ENCODE measurements at regions not wholly inside any gene's neighbourhood (a gene's known extent, or its start where the extent isn't known, plus 50 kb on each side); places are given as distances from the start of the nearest gene placed in this dataset.
"Not testable (repeated sequence)": the region's sequence is repeated elsewhere in the genome, so short reads cannot be mapped to it uniquely, and the experiment has no call there.

DNA sequence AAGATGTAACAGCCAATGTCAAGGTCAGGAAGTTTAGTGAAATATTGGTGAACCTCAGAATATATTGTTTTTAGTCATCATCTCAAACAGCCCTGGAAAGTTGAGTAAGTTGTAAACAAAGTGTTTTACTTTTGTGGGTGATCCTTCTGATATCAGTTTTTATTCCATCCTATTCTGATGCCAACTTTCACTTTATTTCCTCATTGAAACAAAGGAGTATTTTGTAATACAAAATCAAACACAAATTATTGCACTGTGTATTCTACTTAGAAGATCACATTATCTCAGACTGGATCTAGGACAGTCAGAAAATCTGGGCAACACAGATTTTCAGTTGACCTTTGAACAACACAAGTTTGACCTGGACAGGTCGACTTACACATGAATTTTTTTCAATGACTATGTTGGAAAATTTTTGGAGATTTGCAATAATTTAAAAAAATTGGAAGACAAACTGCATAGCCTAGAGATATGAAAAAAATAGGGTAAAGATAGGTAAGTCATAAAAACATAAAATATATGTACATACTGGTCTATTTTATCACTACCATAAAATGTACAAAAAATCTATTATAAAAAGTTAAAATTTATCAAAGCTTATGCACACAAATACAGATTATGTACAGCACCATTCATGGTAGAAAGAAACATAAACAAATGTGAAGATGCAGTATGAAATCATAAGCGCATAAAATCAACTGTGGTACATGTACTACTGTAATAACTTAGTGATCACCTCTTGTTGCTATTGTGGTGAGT, 709.1 kb upstream of the FAM241A start:
- Histone ChIP-seq H3K36me3 (ENCODE audit: insufficient read depth, low read length) (no peaks in the 10 kb centered on the region), H3K4me3 (ENCODE audit: low read depth, low read length, poor library complexity, severe bottlenecking) (no peak overlapping the region), H2AFZ (ENCODE audit: low read length) (no peak overlapping the region), H3K27ac (ENCODE audit: low read depth, low read length, poor library complexity, severe bottlenecking) (no peak overlapping the region), H3K9me3 (ENCODE audit: low read length) (no peaks in the 10 kb centered on the region), H3K79me2 (ENCODE audit: insufficient read depth, low read depth, low read length) (no peaks in the 10 kb centered on the region), H3K4me2 (ENCODE audit: low read length) (no peak overlapping the region), H3K4me1 (ENCODE audit: insufficient read depth, low read length, poor library complexity, severe bottlenecking) (no peaks in the 10 kb centered on the region), H3K9me2 (ENCODE audit: insufficient read depth, low read length) (no peaks in the 10 kb centered on the region), H4K20me1 (ENCODE audit: insufficient read depth, low read length) (no peaks in the 10 kb centered on the region)
- POLR2A ChIA-PET, result no interaction called here
- TF ChIP-seq CTCF (conservative IDR thresholded peaks at IDR 0.05; ENCODE audit: low read length) (no peak), EZH2phosphoT487 (IDR thresholded peaks at IDR 0.05; ENCODE audit: borderline replicate concordance, low read depth, low read length) (no peak)
- no peak for DNase-seq (ENCODE audit: low spot score)
- intact Hi-C loops (cut with micrococcal nuclease; ENCODE audit: unreplicated experiment), result no loop called here
- BruUV-seq (replicated peaks), result no TSS peak
- CTCF ChIA-PET (ENCODE audit: unreplicated experiment), result no interaction called here

DNA sequence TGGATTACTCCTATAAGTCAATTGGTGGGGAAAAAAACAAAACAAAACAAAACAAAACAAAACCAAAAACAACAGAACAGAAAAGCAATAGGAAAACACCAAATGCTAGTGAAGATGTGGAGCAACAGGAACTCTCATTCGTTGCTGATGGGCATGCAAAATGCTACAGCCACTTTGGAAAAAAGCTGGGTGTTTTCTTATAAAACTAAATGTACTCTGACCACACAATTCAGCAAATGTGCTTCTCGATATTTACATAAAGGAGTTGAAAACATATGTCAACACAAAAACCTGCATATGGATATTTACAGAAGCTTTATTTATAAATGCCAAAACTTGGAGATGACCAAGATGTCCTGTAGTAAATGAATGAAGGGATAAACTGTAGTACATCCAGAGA, 703.6 kb upstream of the FAM241A start:
- Histone ChIP-seq H3K4me3 (ENCODE audit: low read depth, low read length, poor library complexity, severe bottlenecking) (no peak overlapping the region), H3K79me2 (ENCODE audit: insufficient read depth, low read depth, low read length) (no peaks in the 10 kb centered on the region), H3K36me3 (ENCODE audit: insufficient read depth, low read length) (no peaks in the 10 kb centered on the region), H3K4me2 (ENCODE audit: low read length) (no peak overlapping the region), H3K4me1 (ENCODE audit: insufficient read depth, low read length, poor library complexity, severe bottlenecking) (no peaks in the 10 kb centered on the region), H2AFZ (ENCODE audit: low read length) (no peak overlapping the region), H3K9me3 (ENCODE audit: low read length) (no peaks in the 10 kb centered on the region), H4K20me1 (ENCODE audit: insufficient read depth, low read length) (no peaks in the 10 kb centered on the region), H3K9me2 (ENCODE audit: insufficient read depth, low read length) (no peaks in the 10 kb centered on the region; the same call in 1 of the 2 replicates), H3K27ac (ENCODE audit: low read depth, low read length, poor library complexity, severe bottlenecking) (no peak overlapping the region)
- no peak for TF ChIP-seq EZH2phosphoT487 (IDR thresholded peaks at IDR 0.05; ENCODE audit: borderline replicate concordance, low read depth, low read length)
- no peak for TF ChIP-seq CTCF (conservative IDR thresholded peaks at IDR 0.05; ENCODE audit: low read length)
- intact Hi-C loops (cut with micrococcal nuclease; ENCODE audit: unreplicated experiment), result no loop called here
- no peak for DNase-seq (ENCODE audit: low spot score)
- POLR2A ChIA-PET, result interaction anchor here (0.7 kb wide), 1 partner anchor 10 kb away, joined by 3 read pairs; no protein-coding TSS in a partner anchor
- CTCF ChIA-PET (ENCODE audit: unreplicated experiment), result no interaction called here
- no TSS peak for BruUV-seq (replicated peaks)

GRCh38 chr4:111444836-111445235, 700.4 kb upstream of the FAM241A start:
- CTCF ChIA-PET (ENCODE audit: unreplicated experiment); H4K20me1 ChIP-seq (ENCODE audit: insufficient read depth, low read length); H3K4me2 ChIP-seq (ENCODE audit: low read length); H3K4me1 ChIP-seq (ENCODE audit: insufficient read depth, low read length, poor library complexity, severe bottlenecking); H3K4me3 ChIP-seq (ENCODE audit: low read depth, low read length, poor library complexity, severe bottlenecking); BruUV-seq (replicated peaks); intact Hi-C loops (cut with micrococcal nuclease; ENCODE audit: unreplicated experiment); H2AFZ ChIP-seq (ENCODE audit: low read length); POLR2A ChIA-PET; H3K9me3 ChIP-seq (ENCODE audit: low read length); H3K27ac ChIP-seq (ENCODE audit: low read depth, low read length, poor library complexity, severe bottlenecking); H3K9me2 ChIP-seq (ENCODE audit: insufficient read depth, low read length); H3K79me2 ChIP-seq (ENCODE audit: insufficient read depth, low read depth, low read length); H3K36me3 ChIP-seq (ENCODE audit: insufficient read depth, low read length); DNase-seq (ENCODE audit: low spot score): not testable (repeated sequence)

Data from OCI-LY7 (cell line).